HG02973 (cell line): ENCODE measurements at regions not wholly inside any gene's neighbourhood (a gene's known extent, or its start where the extent isn't known, plus 50 kb on each side); places are given as distances from the start of the nearest gene placed in this dataset.
"Not testable (repeated sequence)": the region's sequence is repeated elsewhere in the genome, so short reads cannot be mapped to it uniquely, and the experiment has no call there.

Experiments used
- ATAC-seq: cut with Tn5 transposase; IDR thresholded peaks from one replicate; pipeline ENCODE4 v1.9.1; 2021; ENCODE audit warnings: moderate library complexity; ENCODE audit not compliant: unreplicated experiment

DNA sequence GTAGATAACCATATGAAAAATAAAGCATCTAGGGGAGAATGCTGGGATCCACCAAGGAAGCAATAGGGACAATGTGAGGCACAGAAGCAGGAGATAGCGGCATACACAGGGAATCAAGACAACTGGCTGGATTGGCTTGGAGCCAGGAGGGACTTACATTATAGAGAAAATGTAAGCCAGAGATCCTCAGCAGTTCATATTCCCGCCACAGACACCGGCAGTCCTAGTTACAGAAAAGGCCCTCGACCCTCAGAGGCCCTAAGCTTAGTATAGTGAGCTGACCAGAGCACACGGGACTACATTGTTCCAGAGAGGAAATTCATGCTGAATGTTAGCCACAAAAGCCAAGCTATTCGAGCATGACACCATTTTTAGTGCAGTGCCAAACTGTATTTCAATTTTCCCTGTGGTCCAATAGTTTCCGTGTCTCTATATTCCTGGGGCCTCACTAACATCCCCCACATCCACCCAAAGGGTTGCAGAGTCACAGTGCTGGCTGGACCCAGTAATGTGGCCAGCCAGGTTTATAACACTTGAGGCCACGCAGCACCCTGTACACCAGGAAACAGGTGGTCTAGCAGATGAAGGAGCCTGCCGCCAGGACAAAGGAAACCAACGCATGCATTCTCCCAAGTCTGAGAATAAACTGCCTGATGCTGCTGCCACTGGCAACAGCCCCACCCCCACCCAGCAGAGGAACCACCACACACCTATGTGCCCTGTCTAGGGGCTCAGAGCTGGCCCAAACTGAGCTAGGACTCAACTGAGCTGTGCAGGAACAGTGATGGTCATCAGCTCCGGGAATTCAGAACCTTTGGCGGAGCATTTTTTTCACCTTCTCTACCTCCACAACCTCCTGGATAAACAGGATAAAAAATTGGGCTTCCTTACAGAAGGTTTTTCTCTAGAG is 693.2 kb upstream of the CHD1 start:
- no peak for ATAC-seq

- ATAC-seq, result no peak
Measured at GRCh38 chr5:99617335-99617734, 688.5 kb upstream of the CHD1 start.

DNA sequence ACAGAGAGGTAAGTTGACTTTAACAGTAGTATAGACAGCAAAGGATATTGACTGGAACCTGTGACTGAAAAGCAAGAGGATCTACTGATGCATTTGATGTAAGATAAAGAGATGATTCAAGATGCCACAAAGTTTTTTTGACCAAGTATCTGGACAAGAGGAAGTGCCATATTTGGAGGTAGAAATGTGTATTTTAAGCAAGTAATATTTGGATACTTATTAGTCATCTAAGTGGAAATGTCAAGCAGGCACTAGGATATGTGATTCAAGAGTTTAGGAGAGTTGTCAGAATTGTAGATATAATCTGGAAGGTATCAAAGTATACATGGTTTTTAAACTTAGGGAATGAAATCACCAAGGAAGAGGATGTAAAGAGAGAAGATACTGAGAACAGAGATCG is 686.1 kb upstream of the CHD1 start:
- no peak for ATAC-seq

DNA sequence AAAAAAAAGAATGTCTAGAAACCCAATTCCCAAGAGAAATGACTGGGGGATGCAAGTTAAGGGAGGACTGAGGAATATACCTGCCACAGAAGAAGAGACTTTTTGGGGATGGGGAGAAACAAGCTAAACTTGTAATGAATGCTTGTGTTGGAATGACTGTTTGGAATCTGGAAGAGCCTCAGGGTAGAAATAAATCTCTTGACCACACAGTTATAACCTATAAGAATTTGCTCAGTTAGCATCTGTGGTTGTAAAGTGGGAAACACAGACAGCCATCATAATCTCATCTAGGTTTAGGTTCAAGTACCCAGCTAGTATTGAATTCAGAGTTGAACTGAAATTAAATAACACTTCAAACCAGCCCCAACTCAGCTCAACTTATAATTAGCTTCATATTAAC is 678.3 kb upstream of the CHD1 start:
- ATAC-seq, result no peak

GRCh38 chr5:99605904-99606303 is 677.1 kb upstream of the CHD1 start:
- no peak for ATAC-seq

GRCh38 chr5:99600952-99601351 is 672.1 kb upstream of the CHD1 start:
- ATAC-seq, result no peak

DNA sequence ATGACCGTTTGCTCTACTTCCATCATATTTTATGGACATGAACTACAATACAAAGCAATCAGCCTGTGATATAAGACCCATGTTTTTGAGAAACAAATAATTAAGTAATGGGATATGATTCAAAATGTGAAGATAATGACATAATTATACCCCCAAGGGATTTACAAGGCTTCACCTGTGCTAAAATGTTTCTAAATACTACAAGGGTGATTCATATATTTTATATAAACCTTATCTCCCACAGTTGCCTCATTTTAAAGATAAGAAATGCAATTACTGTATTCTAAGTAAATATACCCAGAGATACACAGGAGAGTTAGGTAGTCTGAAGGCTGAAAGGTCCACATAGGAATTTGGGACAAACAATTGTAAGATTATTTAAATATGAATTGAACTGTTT is 662.0 kb upstream of the CHD1 start:
- ATAC-seq, result no peak

DNA sequence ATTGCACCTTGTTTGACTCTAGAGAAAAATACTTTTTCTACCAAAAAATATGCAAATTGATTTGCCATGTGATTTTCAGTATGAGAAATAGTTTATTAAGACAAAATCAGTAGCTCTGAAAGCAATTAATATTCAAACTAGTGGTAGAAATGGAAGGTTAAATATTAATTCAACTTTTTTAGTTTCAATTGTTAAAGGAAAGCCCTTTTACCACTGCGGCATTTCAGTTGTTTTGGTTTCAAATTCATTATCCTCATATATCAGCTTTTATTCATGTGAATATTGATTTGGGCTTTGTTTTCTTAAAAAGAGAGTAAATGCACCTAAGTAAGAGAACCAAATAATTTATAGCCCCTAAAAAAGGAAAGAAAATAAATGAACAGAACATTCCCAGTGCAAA is 660.6 kb upstream of the CHD1 start:
- no peak for ATAC-seq

GRCh38 chr5:99587983-99588382 is 659.2 kb upstream of the CHD1 start:
- peak; percentile 68 for ATAC-seq

DNA sequence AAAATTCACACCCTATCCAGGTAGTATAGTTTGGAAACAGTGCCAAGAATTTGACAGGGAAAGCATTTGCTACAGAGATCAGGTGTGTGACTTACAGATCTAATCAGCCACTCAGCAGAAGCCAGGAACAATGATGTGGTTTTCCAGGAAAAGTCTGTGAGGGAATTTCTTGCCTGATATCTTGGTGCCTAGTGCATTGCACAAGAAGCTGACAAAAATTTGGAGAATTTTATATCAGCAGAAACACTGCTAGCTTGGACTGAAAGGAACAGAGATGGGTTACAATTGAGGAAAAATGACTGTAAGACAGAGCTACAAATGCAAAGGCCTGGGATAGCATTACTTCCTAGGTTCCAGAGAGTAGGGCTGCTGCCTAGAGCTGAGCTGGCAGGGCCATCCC is 658.1 kb upstream of the CHD1 start:
- no peak for ATAC-seq

GRCh38 chr5:99581204-99581603 is 652.4 kb upstream of the CHD1 start:
- ATAC-seq, result not testable (repeated sequence)

GRCh38 chr5:99562937-99563627 is 634.3 kb upstream of the CHD1 start:
- not testable (repeated sequence) for ATAC-seq

GRCh38 chr5:99553211-99553810 is 624.5 kb upstream of the CHD1 start:
- ATAC-seq, result no peak

GRCh38 chr5:99544356-99544755 is 615.5 kb upstream of the CHD1 start:
- no peak for ATAC-seq

- no peak for ATAC-seq
Measured at GRCh38 chr5:99543841-99544240, 615.0 kb upstream of the CHD1 start.

GRCh38 chr5:99534241-99534640 is 605.4 kb upstream of the CHD1 start:
- ATAC-seq, result not testable (repeated sequence)

- not testable (repeated sequence) for ATAC-seq
Measured at GRCh38 chr5:99521666-99522065, 592.9 kb upstream of the CHD1 start.

DNA sequence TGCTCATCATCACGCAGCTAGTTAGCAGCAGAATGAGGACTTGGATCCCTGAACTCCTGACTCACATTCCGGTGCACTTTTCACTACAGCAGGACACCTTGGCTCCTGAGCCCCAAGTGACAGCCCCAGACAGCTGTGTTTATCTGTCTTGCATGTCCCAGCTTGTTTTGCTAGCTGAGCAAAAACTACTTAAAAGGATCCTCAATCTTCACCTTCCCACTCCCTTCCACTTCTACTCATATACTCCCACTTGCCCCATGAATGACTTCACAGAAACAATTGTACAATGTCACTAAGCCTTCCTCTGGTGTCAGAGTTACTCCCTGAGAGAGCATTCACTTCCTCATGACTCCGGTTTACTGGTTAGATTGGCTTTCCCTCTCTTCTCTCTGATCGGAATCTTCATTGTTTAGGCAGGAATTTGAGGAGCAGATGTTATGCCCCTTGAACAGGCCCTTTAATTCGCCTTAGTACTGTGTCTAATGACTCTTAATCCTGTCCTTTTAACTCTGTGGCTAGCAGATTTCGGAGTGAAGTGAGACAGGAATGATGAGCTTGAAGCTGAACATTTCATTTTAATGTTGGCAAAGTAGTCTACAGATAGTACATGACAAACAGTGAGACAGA is 587.2 kb upstream of the CHD1 start:
- not testable (repeated sequence) for ATAC-seq

DNA sequence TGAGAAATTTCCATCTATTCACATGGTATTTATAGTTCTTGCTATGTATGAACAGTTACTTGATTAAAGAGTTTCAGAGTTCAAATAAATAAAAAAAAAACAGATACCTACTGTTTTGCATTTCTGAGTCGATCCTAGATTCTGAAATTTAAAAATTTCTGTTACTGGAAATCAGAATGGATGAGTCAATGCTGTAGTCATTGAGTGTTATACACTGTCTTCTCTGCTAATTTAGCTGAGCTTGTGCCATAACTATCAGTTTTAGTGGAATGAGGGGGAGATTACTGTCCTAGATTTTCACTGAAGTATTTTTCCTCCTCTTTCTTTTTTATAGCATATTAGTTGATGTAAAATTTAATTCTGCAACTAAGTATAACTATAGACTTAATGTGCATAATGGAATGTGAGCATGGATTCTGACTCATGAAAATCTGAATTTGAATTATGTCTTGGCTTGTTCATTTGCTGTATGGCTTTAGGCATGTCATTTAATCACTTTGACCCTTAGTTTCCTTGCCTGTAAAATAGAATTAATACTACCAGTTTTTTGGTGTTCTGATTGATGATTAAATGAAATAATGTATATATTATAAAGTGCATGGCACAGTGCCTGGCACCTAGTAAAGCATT is 581.5 kb upstream of the CHD1 start:
- not testable (repeated sequence) for ATAC-seq

DNA sequence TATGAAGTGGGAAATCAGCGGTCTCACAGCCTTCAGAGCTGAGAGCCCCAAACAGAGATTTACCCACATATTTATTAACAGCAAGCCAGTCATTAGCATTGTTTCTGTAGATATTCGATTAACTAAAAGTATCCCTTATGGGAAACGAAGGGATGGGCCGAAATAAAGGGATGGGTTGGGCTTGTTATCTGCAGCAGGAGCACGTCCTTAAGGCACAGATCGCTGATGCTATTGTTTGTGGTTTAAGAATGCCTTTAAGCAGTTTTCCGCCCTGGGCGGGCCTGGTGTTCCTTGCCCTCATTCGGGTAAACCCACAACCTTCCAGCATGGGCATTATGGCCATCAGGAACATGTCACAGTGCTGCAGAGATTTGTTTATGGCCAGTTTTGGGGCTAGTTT is 580.3 kb upstream of the CHD1 start:
- ATAC-seq, result not testable (repeated sequence)

GRCh38 chr5:99495456-99495855 is 566.6 kb upstream of the CHD1 start:
- ATAC-seq, result not testable (repeated sequence)
